SH-SY5Y (cell line): ENCODE measurements at regions not wholly inside any gene's neighbourhood (a gene's known extent, or its start where the extent isn't known, plus 50 kb on each side); places are given as distances from the start of the nearest gene placed in this dataset.

Experiments used
- GATA2 ChIP-seq: IDR thresholded peaks from 2 replicates; pipeline ENCODE4 v1.6.1; 2011; ENCODE audit warnings: mild to moderate bottlenecking, low read depth, low read length
- GATA3 ChIP-seq: IDR thresholded peaks from 2 replicates; pipeline ENCODE4 v1.6.1; 2011; ENCODE audit warnings: low read depth, mild to moderate bottlenecking, low read length, moderate library complexity

DNA sequence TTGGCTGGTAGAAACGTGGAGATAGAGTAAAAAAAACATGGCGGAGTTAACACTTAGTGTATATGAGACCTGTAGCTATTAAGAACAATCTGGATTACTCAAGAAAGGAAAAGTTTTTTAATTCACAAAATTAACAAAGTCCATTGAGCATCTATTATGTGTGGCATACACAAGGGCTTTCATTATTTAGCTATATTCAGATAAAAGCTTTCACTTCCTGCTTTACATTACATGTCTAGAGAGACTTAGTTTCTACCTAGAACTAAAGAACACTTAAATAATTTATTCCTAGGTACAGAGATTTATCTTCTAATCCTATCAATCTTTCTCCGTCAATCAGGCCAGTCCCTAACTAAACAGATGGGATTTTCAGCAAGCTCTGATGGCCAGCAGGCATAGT is 196.0 kb upstream of the SLC39A10 start:
- TF ChIP-seq GATA2, result no peak
- no peak for TF ChIP-seq GATA3
